MM.1S (cell line): ENCODE measurements at regions not wholly inside any gene's neighbourhood (a gene's known extent, or its start where the extent isn't known, plus 50 kb on each side); places are given as distances from the start of the nearest gene placed in this dataset.

Experiments used
- CTCF ChIP-seq: fragments of 300-600 bp; sonication (generic); IDR thresholded peaks from 2 replicates; pipeline ENCODE4 v1.5.1; 2016; ENCODE audit warnings: antibody characterized with exemption, low read length, mixed read lengths
- EZH2 ChIP-seq: fragments of 300-600 bp; sonication (generic); optimal IDR thresholded peaks from 2 replicates; pipeline ENCODE3; 2017; ENCODE audit warnings: low read depth, mild to moderate bottlenecking, antibody characterized with exemption, low read length, mixed read lengths
- EZH2phosphoT487 ChIP-seq: fragments of 300-600 bp; sonication (generic); IDR thresholded peaks from 2 replicates; pipeline ENCODE4 v1.6.1; 2018; ENCODE audit warnings: antibody characterized with exemption, low read length

GRCh38 chr18:21162786-21163185 lies 51.2 kb upstream of the ROCK1 start:
- no peak for TF ChIP-seq CTCF
- no peak for TF ChIP-seq EZH2
- no peak for TF ChIP-seq EZH2phosphoT487
